EH (cell line): ENCODE measurements at regions not wholly inside any gene's neighbourhood (a gene's known extent, or its start where the extent isn't known, plus 50 kb on each side); places are given as distances from the start of the nearest gene placed in this dataset.
"Not testable (repeated sequence)": the region's sequence is repeated elsewhere in the genome, so short reads cannot be mapped to it uniquely, and the experiment has no call there.

Source experiments
- DNase-seq: peaks from one replicate; pipeline ENCODE4 v3.0.0-alpha.2; 2015; ENCODE audit warnings: low read depth

DNA sequence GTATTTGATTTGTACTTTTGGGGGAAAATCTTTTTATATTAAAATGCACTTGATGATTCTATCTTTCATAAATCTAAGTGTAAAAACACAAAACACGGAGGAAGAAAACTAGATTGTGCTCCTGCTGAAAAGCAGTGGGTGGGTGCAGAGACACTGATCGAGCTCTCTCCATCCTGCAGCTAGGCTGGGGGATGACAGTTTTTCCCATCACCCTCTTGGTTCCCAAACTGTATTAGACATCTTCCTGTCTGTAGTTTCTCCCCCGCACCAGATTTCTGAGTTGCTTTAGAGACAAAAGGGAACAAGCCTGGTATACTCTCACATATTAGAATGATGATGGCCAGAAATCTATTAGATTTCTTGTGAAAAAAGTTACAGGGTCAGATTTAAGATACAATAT is 99.6 kb downstream of the FAM114A2 start:
- DNase-seq: no peak

DNA sequence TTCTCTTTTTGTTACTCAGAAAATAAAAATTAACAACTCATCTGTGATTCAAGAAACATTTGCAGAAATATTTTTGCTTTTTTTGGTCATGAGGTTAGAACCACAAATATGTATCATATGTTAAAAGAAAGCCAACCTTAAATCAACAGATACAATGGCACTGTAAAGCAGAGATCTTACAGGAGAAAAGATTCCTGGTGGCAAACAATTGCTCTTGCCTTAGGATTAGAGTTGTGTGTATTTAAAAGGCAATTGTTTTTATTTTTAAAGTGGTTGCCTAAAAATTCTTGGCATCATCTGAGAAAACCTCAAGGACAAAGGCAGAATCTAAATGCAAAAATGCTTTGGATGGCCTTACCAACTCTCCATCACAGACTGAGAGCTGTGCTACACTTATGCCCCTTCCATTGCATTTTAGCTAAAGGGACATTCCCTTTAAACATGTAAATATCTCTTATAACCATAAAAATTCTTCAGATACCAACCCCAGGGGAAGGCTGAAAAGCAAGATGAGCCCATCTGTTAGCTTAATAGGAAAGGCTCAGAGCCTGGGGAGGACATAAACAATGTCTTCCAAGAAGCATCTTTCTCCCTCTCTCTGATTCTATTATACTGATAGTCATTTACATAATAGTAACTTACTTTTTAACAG is 100.4 kb downstream of the FAM114A2 start:
- DNase-seq: peak; percentile 76

DNA sequence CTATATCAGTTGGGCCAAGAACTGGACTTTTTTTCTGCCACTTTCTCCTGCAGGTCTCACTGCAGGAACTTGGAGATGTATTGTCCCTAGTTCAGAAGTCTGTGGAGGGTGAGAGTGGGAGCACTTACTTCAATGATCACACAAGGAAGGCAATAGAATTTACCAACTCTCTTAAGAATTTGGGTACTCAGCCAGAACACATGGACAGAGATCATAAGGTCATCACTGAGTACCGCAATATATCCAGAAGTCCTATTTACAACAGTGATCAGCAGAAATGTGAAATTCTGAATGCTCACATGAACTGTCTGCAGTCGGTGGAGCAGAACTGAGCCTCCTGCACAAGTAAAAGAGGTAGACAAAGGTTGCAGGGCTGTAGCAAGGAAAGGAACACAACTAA is 101.0 kb downstream of the FAM114A2 start:
- DNase-seq: no peak

DNA sequence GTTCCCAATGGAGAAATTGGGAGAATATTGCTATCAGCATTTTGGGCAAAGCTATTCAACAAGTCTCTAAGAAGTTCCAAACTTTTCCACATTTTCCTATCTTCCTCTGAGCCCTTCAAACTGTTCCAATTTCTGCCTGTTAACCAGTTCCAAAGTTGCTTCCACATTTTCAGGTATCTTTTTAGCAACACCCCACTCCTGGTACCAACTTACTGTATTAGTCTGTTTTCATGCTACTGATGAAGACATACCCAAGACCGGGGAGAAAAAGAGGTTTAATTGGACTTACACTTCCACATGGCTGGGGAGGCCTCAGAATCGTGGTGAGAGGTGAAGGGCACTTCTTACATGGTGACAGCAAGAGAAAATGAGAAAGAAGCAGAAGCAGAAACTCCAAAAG is 103.6 kb downstream of the FAM114A2 start:
- DNase-seq: not testable (repeated sequence)

DNA sequence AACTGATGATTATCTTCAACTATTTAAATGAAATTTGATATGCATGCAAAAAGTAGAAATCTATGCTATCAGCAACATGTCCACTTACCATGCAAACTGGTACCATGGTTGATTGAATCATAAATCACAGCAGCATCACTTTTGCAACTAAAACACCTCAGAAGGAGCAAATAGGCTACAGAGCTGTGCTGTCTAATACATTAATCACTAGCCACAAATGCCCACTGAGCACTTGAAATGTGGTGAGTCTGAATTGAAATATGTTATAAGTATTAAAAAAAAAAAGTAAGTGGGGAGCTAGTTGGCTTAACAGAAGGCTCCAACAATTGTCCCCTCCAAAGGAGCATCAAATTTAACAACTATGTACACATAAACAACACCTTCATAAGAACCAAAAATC is 112.5 kb downstream of the FAM114A2 start:
- DNase-seq: peak; percentile 26

DNA sequence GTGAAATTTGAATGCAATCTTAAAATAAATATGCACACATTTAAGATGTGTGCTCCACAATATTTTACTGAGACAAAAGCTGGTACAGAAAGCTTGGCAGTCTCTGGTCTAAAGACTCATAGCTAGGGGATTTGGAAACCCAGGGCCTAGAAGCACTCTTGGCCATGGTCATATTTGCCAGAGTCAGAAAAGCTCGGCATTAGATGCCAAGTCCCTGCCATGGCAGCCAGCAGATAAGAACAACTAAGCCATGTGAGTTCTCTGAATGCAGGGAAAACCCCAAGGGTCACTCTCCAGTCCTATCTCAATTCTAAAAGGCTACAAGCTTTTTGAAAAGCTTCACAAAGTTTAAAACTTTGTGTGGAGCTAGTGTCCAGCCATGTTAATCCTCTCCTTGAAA is 119.5 kb downstream of the FAM114A2 start:
- no peak for DNase-seq

DNA sequence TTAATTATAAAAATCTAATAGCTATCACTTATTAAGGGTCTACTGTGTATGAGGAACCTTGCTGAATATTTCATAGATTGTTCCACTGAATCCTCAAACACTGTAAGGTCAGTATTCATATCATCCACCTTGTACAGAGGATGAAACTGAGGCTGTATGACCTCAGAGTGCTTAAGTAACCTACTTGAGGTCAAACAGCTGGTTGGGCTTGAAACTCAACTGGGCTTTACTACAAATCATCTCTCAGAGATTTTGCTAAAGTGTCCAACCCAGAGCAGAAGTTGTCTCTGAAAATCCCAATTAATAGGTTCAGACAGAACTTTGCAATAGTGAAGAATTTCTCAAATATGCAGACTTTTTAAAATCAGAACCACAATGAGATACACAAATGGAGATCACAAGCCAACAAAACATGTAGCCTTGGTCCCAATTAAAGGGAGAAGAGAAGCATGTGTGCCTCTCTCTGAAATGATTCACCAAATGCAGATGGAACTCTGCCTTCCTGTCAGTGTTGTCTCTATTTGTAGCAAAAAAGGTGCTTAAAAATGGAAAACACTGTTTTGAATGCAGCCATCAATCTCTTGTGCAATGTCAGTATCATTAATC is 131.4 kb downstream of the FAM114A2 start:
- peak; percentile 68 for DNase-seq

DNA sequence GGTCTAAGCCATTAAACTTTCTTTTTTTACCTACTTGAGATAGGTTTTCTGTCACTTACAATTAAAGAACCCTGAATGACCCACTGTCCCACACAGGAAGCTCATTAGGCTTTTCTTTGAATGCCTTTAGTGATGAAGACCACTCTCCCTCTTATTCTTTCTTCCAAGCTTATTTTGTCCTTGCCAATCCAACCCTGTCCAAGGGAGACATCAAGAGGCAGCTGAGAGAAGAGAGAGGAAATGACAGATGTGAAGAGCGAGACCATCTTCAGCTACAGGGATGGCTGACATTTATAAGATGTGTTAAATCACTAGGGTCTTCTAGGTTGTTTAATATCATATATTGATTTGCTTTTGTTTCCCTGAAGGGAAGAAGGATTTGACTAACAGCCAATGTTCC is 133.5 kb downstream of the FAM114A2 start:
- peak; percentile 37 for DNase-seq

DNA sequence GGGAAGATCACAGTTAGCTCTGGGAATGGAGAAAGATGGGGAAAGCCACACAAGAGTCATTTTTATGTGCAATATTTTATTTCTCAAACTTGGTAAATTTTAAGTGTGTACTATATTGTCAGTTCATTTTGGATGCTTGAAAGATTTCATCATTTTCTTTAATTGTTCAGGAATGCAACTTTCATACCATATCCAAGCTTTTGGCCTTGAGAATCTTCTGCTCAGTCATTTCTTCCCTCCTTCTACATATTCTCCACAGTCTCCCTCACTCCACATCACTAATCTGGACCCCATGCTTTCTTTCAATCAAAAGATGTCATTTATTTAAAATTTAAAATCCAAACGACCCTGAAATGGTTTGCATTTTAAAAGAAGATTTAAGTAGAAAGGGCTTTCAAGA is 135.4 kb downstream of the FAM114A2 start:
- DNase-seq: peak; percentile 69

DNA sequence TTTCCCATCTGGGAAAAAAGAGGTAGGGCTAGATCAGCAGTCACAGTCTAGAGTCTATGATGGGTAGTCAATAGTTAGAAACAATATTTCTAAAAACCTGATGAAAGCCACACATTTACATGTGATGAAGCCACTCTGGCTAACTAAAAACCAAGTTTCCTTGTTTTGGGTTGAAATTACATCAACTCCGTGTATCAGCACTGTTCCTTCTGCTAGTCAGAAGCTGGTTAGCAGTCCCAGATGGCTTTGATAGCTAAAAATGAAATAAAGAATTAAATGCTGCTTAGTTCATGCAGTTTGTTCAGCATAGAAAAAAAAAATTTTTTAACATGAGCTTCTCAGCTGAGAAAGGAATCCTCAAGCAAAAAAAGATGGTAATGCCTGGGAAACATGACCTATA is 136.7 kb downstream of the FAM114A2 start:
- peak; percentile 28 for DNase-seq

DNA sequence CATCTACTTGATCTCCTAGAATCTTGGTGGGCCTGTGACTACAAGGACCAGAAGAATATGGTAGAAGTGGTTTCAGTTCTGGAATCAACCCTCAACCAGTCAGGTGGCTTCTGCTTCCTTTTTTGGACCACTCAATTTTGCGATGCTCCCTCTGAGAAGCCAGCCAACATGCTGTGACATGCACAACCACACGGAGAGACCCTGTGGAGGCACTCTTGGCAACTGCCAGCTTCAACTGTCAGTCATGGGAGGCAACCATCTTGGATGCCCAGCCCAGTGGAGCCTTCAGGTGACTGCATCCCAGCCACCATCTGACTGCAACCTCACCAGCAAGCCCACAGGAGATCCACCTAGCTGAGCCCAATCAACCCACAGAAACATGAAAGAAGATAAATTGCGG is 137.3 kb downstream of the FAM114A2 start:
- no peak for DNase-seq

DNA sequence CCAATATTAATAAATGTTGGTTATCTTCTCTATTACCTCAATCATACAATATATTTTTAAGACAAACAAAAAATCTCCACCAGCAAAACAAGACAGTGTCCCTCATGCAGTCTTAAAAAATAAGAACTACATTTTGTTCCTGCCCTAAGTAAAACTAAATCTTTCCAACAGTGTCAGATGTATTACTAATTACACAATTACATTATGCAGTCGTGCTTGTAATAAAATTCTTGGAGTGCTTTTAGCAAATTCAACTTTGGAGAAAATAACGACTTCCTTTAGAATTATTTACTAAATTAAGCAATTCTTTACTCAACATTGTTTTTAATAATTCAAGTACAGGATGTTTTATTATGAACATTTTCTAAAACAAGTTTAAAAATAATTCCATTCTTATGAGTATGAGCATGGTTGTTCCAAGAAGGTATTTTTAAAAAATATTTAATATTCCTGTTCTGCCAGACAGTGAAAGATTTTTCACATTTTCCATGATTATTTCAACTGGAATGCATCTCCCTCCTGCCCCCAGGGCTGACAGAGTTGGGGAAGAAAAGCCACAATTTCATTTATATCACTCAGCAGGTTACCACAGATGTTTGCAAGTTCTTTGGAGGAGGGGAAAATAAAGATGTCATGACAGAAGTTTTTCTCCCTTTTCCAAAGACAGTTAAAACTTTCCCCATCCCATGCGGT is 137.9 kb downstream of the FAM114A2 start:
- peak; percentile 96 for DNase-seq

DNA sequence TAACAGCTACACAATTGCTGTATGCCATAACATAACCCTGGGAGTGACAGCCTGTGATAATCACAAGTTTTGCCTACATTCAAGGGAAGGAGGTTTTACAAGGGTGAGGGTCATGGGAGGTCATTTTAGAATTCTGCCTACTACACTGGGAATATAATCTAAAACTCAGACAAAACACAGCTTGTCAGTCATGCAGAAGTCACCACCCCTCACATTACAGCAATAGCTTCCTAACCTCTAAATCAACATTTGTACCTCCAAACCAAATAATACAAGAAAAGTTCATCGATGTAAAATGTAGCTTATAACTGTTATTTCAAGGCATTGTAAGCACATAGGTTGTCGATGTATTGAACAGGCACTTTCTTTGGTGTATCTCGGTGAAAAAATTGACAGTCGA is 139.0 kb downstream of the FAM114A2 start:
- DNase-seq: no peak

DNA sequence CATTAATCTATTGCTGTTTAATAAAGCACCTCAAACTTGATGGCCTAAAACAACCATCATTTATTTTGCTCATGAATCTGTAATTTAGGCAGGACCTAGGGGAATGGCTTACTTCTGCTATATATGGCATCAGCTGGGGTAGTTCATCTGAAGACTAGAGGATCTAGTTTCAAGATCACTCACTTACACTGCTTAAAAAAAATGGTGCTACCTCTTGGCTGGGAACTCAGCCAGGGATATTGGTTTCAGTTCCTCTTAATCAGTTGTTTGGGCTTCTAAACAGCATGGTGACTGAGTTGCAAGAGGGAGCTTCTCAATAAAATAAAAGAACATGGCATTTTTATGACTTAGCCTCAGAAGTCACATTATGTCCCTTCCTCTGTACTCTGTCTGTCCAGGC is 142.0 kb downstream of the FAM114A2 start:
- peak; percentile 74 for DNase-seq

DNA sequence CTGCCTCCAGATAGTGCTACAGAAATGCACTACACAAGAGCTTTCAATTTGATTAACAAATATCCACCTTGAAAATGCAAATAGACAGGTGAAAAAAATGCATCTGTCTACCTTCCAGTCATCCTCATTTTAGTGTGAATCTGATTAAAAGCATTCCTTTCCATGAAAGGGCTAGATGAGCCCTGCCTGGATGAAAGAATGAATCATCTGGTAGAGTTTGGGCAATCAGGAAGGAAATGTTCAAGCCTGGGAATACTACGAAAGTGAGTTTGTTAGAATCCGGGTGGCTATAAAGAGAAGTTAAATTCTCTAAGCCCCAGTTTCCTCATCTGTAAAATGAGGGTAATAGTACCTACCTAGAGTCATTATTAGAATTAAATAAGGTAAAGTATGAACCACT is 142.6 kb downstream of the FAM114A2 start:
- DNase-seq: peak; percentile 72

DNA sequence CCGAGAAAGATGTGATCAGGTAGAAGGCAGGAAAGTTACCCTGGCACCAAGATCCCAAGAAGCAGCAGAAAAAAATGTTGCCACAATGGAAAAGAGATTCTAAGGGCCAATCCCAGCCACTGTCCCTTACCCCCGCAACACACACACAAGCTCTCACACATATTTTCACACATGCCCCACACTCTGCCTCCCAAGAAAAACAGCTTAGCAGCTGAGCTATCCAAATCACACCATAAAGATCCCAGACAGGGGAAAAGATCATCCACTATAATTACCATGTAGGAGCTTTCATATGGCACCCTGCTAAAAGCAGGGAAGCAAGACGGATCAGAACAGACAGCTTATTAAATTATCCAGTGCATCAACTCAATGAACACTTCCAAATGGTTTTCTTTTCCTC is 143.4 kb downstream of the FAM114A2 start:
- DNase-seq: no peak

DNA sequence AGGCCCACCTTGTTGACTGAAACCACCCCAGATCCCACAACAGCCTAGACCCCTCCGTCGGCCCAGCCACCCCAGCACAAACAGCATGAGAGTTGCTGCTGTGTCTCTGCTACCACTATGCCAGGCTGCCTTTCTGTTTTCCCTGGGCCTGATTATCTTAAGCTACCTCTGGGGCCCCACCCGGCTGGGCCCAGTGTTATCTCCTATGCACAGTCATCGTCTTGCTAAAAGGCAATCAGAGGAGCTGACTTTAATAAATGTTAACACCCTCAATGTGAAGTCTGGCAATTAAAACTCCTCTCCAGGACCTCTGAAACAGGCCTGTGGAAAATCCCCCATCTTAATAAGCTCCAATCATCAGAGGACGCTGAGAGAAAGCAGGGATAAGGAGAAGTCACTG is 144.9 kb downstream of the FAM114A2 start:
- DNase-seq: no peak

DNA sequence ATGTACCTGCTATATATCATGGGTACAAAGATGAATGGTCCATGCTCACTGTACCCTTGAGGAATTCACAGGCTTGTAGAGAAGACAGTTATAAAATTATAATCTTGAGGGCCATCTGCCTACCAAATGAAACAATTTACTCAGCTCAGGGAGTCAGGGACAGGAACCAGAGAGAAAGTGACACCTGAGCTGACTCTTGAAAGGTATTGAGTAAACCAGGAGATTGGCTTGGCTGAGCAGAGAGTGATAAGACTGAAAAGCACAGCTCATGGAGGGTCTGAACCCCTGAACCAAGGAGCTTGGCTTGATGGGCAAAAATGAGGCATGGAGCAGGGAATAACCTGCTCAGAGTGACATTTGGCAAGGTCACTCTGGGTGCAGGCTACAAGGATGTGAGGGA is 147.3 kb downstream of the FAM114A2 start:
- DNase-seq: no peak

DNA sequence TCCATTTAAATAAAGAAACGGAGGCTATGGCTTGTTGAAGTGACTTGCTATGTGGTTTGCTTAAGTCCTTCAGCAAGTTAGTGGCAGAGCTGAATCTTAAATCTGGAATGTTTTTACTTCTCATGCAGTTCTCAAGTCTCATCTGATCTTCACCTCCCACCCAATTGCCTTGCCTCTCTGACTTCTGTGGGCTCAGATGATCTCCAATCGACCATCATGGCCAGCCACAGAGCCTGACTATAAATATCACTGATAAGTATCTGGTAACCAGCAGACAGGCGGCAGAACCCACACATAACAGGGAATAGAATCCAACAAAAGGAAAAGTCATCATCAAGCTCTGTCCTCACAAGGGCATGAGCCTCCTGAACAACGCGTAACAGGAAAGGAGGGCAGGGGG is 149.9 kb downstream of the FAM114A2 start:
- DNase-seq: peak; percentile 27

DNA sequence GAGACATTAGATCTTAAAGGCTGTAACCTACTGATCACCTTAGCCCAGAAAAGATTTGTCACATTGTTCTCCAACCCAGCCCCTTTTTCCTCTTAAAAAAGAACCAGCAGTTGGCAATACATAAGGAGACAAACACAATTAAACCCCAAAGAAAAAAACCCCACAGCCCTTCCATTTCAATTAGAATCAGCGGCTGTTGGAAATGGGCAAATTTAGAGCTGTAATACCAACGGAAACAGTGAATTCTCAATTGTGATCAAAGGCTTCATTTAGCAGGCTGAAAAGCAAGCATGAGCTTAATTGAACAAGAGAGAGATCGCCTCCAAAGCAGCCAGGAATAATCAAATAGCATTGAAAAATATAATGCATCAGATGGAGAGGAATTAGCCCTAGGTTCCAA is 153.6 kb downstream of the FAM114A2 start:
- DNase-seq: no peak

DNA sequence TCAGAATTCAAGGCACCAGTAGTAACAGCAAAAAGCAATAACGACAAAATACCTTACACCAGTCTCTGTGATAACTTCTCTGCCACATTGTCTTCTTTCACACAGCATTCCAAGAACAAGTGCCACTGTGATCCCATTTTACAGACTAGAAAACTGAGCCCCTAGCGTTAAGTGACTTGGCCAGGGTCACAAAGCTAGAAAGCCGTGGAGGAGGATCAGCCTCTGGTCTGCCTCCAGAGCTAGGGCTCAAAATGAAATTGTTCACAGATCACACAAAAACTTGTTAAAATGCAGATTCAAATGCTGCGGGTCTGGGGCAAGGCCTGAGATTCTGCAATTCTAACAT is 154.1 kb downstream of the FAM114A2 start:
- DNase-seq: no peak

DNA sequence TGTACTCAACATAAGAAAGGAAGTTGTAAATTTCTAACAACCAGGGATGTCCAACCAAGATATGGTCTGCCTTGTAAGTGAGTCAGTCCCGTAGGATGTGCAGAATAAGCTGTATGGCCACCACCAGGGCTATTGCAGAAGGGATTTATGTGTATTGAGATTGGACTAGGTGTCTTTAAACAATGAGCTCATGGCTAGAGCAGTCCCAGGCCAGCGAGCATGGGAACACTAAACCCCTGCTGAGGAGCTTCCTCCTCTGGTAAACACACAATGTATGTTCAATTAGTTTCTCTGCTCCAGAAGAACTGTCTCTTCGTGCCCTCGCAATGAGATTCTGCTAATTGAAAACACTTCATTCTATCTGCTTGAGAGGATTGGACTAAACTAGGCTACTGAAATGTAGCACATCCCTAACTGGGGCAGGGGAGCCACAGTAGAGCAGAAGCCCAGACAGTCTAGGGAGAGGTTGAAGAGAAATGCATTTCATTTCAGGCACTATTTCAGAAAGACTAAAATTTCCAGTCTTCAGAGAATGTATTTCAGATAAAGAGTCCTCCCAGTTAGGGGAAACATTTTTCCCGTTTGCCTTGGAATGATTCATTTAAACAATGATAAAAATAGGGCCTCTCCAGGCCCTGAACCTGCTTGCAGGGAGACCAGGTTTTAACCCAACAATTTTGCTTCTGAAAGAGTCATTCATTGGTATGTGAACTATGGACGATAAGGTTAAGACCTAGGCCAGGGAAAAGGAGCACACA is 154.7 kb downstream of the FAM114A2 start:
- peak; percentile 98 for DNase-seq

DNA sequence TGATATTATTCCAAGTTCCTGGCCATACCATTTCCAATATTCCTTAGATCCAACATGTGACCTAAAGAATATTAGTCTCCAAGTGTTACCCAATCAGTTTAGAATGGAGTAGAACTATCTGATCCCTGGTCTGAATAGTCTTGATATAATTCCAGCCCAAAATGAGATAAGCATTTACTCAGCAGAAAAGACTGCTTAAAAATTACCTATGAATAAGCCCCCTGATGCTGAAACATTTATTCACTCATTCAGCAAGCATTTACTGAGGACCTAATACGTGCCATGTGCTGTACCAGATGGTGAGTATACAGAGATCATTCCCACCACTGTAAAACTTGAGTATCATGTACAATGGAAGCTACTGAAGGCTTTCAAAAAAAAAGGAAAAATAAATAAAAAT is 157.0 kb downstream of the FAM114A2 start:
- DNase-seq: no peak
